Right ventricle myocardium inferior (tissue), 1 donor: ENCODE measurements at regions not wholly inside any gene's neighbourhood (a gene's known extent, or its start where the extent isn't known, plus 50 kb on each side); places are given as distances from the start of the nearest gene placed in this dataset.
A peak's percentile ranks its signal among the peaks of the same experiment; 100 is the strongest.

Experiments
- ATAC-seq: fragments of 200-7000 bp; cut with Tn5 transposase; one replicate; pipeline ENCODE4 v1.9.1; 2020; ENCODE audit warnings: mild to moderate bottlenecking, moderate library complexity
- DNase-seq: peaks from one replicate; pipeline ENCODE4 v3.0.0; 2021; ENCODE audit errors: missing footprints
- intact Hi-C: fragments of 100-400 bp; cut with DNase I; formaldehyde crosslinking; loops from one replicate; pipeline ENCODE4 v1.11.0; 2022
- donor health status: DM: no; HTN: yes; CAD: no; lungs with severe emphysema.

- ATAC-seq (no peak), DNase-seq (no peak)
- intact Hi-C loops, result no loop called here
Measured at GRCh38 chr7:118298771-118299170, 74.3 kb downstream of the ANKRD7 start.

GRCh38 chr7:118300177-118300576 is 75.7 kb downstream of the ANKRD7 start:
- no peak for ATAC-seq
- no peak for DNase-seq
- intact Hi-C loops, result no loop called here

GRCh38 chr7:118304100-118304499 is 79.6 kb downstream of the ANKRD7 start:
- intact Hi-C loops, result no loop called here
- no peak for DNase-seq
- no peak for ATAC-seq

- ATAC-seq, result no peak
- DNase-seq, result no peak
- intact Hi-C loops, result no loop called here
Measured at GRCh38 chr7:118305671-118306070, 81.2 kb downstream of the ANKRD7 start.

- intact Hi-C loops, result no loop called here
- DNase-seq, result no peak
- ATAC-seq, result no peak
Measured at GRCh38 chr7:118306771-118307170, 82.3 kb downstream of the ANKRD7 start.

GRCh38 chr7:118311121-118311836 is 86.8 kb downstream of the ANKRD7 start:
- DNase-seq, result no peak
- intact Hi-C loops, result no loop called here
- ATAC-seq, result no peak

- DNase-seq, result no peak
- intact Hi-C loops, result no loop called here
- no peak for ATAC-seq
Measured at GRCh38 chr7:118312051-118312450, 87.5 kb downstream of the ANKRD7 start.

GRCh38 chr7:118312966-118313365 is 88.5 kb downstream of the ANKRD7 start:
- intact Hi-C loops, result no loop called here
- ATAC-seq (no peak), DNase-seq (no peak)

GRCh38 chr7:118324790-118325449 is 100.4 kb downstream of the ANKRD7 start:
- DNase-seq, result peak; percentile 26
- no peak for ATAC-seq
- intact Hi-C loops, result no loop called here

- DNase-seq, result no peak
- no peak for ATAC-seq
- intact Hi-C loops, result no loop called here
Measured at GRCh38 chr7:118325450-118325808, 100.9 kb downstream of the ANKRD7 start.

- intact Hi-C loops, result no loop called here
- ATAC-seq (no peak), DNase-seq (no peak)
Measured at GRCh38 chr7:118327174-118327573, 102.7 kb downstream of the ANKRD7 start.

GRCh38 chr7:118328505-118329211 is 104.2 kb downstream of the ANKRD7 start:
- intact Hi-C loops, result no loop called here
- no peak for ATAC-seq
- no peak for DNase-seq

- DNase-seq (no peak), ATAC-seq (no peak)
- intact Hi-C loops, result no loop called here
Measured at GRCh38 chr7:118330388-118330787, 105.9 kb downstream of the ANKRD7 start.

GRCh38 chr7:118346748-118347147 is 122.2 kb downstream of the ANKRD7 start:
- intact Hi-C loops, result no loop called here
- DNase-seq (no peak), ATAC-seq (no peak)

GRCh38 chr7:118349604-118350003 is 125.1 kb downstream of the ANKRD7 start:
- DNase-seq (no peak), ATAC-seq (no peak)
- intact Hi-C loops, result no loop called here

- ATAC-seq (no peak), DNase-seq (no peak)
- intact Hi-C loops, result no loop called here
Measured at GRCh38 chr7:118350260-118350659, 125.8 kb downstream of the ANKRD7 start.

GRCh38 chr7:118352867-118353453 is 128.5 kb downstream of the ANKRD7 start:
- DNase-seq, result no peak
- ATAC-seq, result no peak
- intact Hi-C loops, result no loop called here

- ATAC-seq (no peak), DNase-seq (no peak)
- intact Hi-C loops, result no loop called here
Measured at GRCh38 chr7:118366363-118366762, 141.9 kb downstream of the ANKRD7 start.

- no peak for DNase-seq
- no peak for ATAC-seq
- intact Hi-C loops, result no loop called here
Measured at GRCh38 chr7:118368958-118369357, 144.5 kb downstream of the ANKRD7 start.

GRCh38 chr7:118369987-118370386 is 145.5 kb downstream of the ANKRD7 start:
- DNase-seq (no peak), ATAC-seq (no peak)
- intact Hi-C loops, result no loop called here
